HCT116 (cell line): ENCODE measurements at regions not wholly inside any gene's neighbourhood (a gene's known extent, or its start where the extent isn't known, plus 50 kb on each side); places are given as distances from the start of the nearest gene placed in this dataset.

Experiments used
- ATAC-seq: fragments of 200-7000 bp; cut with Tn5 transposase; 2 replicates; pipeline ENCODE4 v1.9.1; 2020; ENCODE audit warnings: mild to moderate bottlenecking, moderate library complexity
- BruUV-seq: library from RNA; stranded (reverse); fragments of 400-500 nt; replicated peaks from 2 replicates; lab custom pipeline; 2021; lab: Mats Ljungman, UMichigan
- CTCF ChIA-PET: fragments of 300-600 bp; sonication (Branson Sonifier 250); formaldehyde crosslinking; loops from one replicate; lab custom pipeline; 2021; ENCODE audit warnings: antibody characterized with exemption; lab: Charles Lee
- POLR2A ChIA-PET: fragments of 300-600, 350-600 bp; sonication (Branson Sonifier 250); formaldehyde crosslinking; loops from one replicate; lab custom pipeline; 2021; ENCODE audit warnings: antibody characterized with exemption; lab: Charles Lee
- RAD21 ChIA-PET, 2 experiments: fragments of 300-600 bp; sonication (Branson Sonifier 250); formaldehyde crosslinking; loops; one replicate each; lab custom pipeline; 2023; ENCODE audit warnings: low total read pairs in 2 of 2; ENCODE audit not compliant: uncharacterized antibody in 2 of 2, unreplicated experiment in 2 of 2, low non-redundant PET in 1 of 2; lab: Charles Lee
- DNase-seq: peaks from one replicate; pipeline ENCODE4 v3.0.0-alpha.2; 2010; ENCODE audit warnings: low read depth, low spot score
- H2AFZ ChIP-seq: fragments of 200-600 bp; shearing (Covaris generic), sonication (generic); 2 replicates; pipeline ENCODE4 v1.6.1; 2017; ENCODE audit warnings: low read depth, mixed run types, mixed read lengths, antibody characterized with exemption, low read length; ENCODE audit not compliant: poor library complexity, severe bottlenecking
- H3K27ac ChIP-seq: 2 replicates; pipeline ENCODE4 v1.5.1; 2012; ENCODE audit warnings: low read depth, low read length
- H3K27me3 ChIP-seq: fragments of 200-600 bp; sonication (generic); 2 replicates; pipeline ENCODE4 v1.6.1; 2016; ENCODE audit warnings: mixed run types, low read length, mixed read lengths; ENCODE audit not compliant: insufficient read depth
- H3K36me3 ChIP-seq, 2 experiments: fragments of 200-500 bp in 1 of 2; fragments of 200-600 bp in 1 of 2; sonication (Bioruptor generic) in 1 of 2; sonication (generic) in 1 of 2; 2 replicates each; pipeline versions ENCODE4 v1.5.1 to v1.6.1; 2014 to 2016; ENCODE audit warnings: low read length in 2 of 2, inconsistent platforms in 1 of 2, mixed read lengths in 1 of 2, mixed run types in 1 of 2; ENCODE audit not compliant: insufficient read depth in 2 of 2, control insufficient read depth in 1 of 2
- H3K4me1 ChIP-seq, 2 experiments: fragments of 200-600 bp in 1 of 2; sonication (generic) in 1 of 2; 2 replicates each; pipeline versions ENCODE4 v1.5.1 to v1.6.1; 2012 to 2017; ENCODE audit warnings: low read length in 2 of 2, inconsistent platforms in 1 of 2, mild to moderate bottlenecking in 1 of 2, mixed read lengths in 1 of 2, mixed run types in 1 of 2, moderate library complexity in 1 of 2; ENCODE audit not compliant: insufficient read depth in 2 of 2, control insufficient read depth in 1 of 2
- H3K4me2 ChIP-seq: fragments of 200-600 bp; sonication (generic); 2 replicates; pipeline ENCODE4 v1.6.1; 2017; ENCODE audit warnings: mixed run types, low read length, mixed read lengths
- H3K4me3 ChIP-seq, 2 experiments: fragments of 200-600 bp in 1 of 2; sonication (generic) in 1 of 2; replicated peaks in 1 of 2; 2 replicates each; pipeline ENCODE4 v1.5.1; 2011 to 2016; ENCODE audit warnings: low read length in 2 of 2, control low read depth in 1 of 2, low read depth in 1 of 2, mild to moderate bottlenecking in 1 of 2, mixed read lengths in 1 of 2, mixed run types in 1 of 2
- H3K79me2 ChIP-seq: fragments of 200-600 bp; sonication (generic); 2 replicates; pipeline ENCODE4 v1.6.1; 2017; ENCODE audit warnings: mild to moderate bottlenecking, mixed run types, low read length, moderate library complexity, mixed read lengths; ENCODE audit not compliant: insufficient read depth
- H3K9ac ChIP-seq: fragments of 200-600 bp; sonication (generic); 2 replicates; pipeline ENCODE4 v1.6.1; 2016; ENCODE audit warnings: low read length, mixed read lengths
- H3K9me2 ChIP-seq: fragments of 200-600 bp; sonication (generic), shearing (Covaris generic); 2 replicates; pipeline ENCODE4 v1.6.1; 2017; ENCODE audit warnings: mixed run types, mild to moderate bottlenecking, moderate library complexity; ENCODE audit not compliant: insufficient read depth
- H3K9me3 ChIP-seq, 2 experiments: fragments of 200-500 bp in 1 of 2; fragments of 200-600 bp in 1 of 2; sonication (Bioruptor generic) in 1 of 2; sonication (generic) in 1 of 2; 2 replicates each; pipeline ENCODE4 v1.6.1; 2014 to 2017; ENCODE audit warnings: low read length in 2 of 2, mixed read lengths in 2 of 2, inconsistent platforms in 1 of 2, low read depth in 1 of 2, mild to moderate bottlenecking in 1 of 2, mixed run types in 1 of 2, moderate library complexity in 1 of 2; ENCODE audit not compliant: control insufficient read depth in 1 of 2, insufficient read depth in 1 of 2
- H4K20me1 ChIP-seq: fragments of 200-600 bp; sonication (generic), shearing (Covaris generic); 2 replicates; pipeline ENCODE4 v1.6.1; 2017; ENCODE audit warnings: mixed run types, mild to moderate bottlenecking, moderate library complexity; ENCODE audit not compliant: insufficient read depth
- CEBPB ChIP-seq: IDR thresholded peaks from 2 replicates; pipeline ENCODE4 v1.6.1; 2012; ENCODE audit warnings: low read depth
- EGR1 ChIP-seq: IDR thresholded peaks from 2 replicates; pipeline ENCODE4 v1.6.1; 2012; ENCODE audit warnings: low read depth
- ELF1 ChIP-seq: IDR thresholded peaks from 2 replicates; pipeline ENCODE4 v1.6.1; 2012; ENCODE audit warnings: low read depth, borderline replicate concordance
- EZH2 ChIP-seq: fragments of 200-600 bp; sonication (generic); IDR thresholded peaks from 2 replicates; pipeline ENCODE4 v1.6.1; 2017; ENCODE audit warnings: antibody characterized with exemption, mixed run types
- FOSL1 ChIP-seq: IDR thresholded peaks from 2 replicates; pipeline ENCODE4 v1.6.1; 2012; ENCODE audit warnings: low read depth
- JUND ChIP-seq: IDR thresholded peaks from 2 replicates; pipeline ENCODE4 v1.6.1; 2012
- POLR2AphosphoS5 ChIP-seq: IDR thresholded peaks from 2 replicates; pipeline ENCODE4 v1.6.1; 2011; ENCODE audit warnings: mild to moderate bottlenecking, low read depth, low read length, moderate library complexity
- RAD21 ChIP-seq: IDR thresholded peaks from 2 replicates; pipeline ENCODE4 v1.6.1; 2012; ENCODE audit warnings: low read depth, mild to moderate bottlenecking
- SIN3A ChIP-seq: IDR thresholded peaks from 2 replicates; pipeline ENCODE4 v1.6.1; 2012; ENCODE audit warnings: low read depth
- SP1 ChIP-seq: IDR thresholded peaks from 2 replicates; pipeline ENCODE4 v1.6.1; 2012; ENCODE audit warnings: low read depth
- TCF7L2 ChIP-seq: IDR thresholded peaks from 2 replicates; pipeline ENCODE4 v1.7.0; 2011; ENCODE audit warnings: borderline replicate concordance, inconsistent platforms; ENCODE audit not compliant: insufficient read depth, insufficient read length; ENCODE audit errors: extremely low read depth
- YY1 ChIP-seq: IDR thresholded peaks from 2 replicates; pipeline ENCODE4 v1.6.1; 2011; ENCODE audit warnings: low read length, low read depth, moderate library complexity, mild to moderate bottlenecking; ENCODE audit not compliant: insufficient replicate concordance; ENCODE audit errors: extremely low read depth
- ZFX ChIP-seq: fragments of 450-650 bp; IDR thresholded peaks from 2 replicates; pipeline ENCODE4 v1.6.1; 2017
- intact Hi-C: fragments of 100-400 bp; cut with micrococcal nuclease; formaldehyde crosslinking; loops from 2 replicates; pipeline ENCODE4 v1.10.0; 2022
- TF ChIP-seq, protein P1 (sequence below): IDR thresholded peaks from 2 replicates; pipeline ENCODE4 v1.6.1; 2011; ENCODE audit warnings: mild to moderate bottlenecking, low read length, moderate library complexity; ENCODE audit not compliant: insufficient replicate concordance; ENCODE audit errors: extremely low read depth
- TF ChIP-seq, protein P2 (sequence below): IDR thresholded peaks from 2 replicates; pipeline ENCODE4 v1.6.1; 2012

- TF ChIP-seq, protein P1, sequence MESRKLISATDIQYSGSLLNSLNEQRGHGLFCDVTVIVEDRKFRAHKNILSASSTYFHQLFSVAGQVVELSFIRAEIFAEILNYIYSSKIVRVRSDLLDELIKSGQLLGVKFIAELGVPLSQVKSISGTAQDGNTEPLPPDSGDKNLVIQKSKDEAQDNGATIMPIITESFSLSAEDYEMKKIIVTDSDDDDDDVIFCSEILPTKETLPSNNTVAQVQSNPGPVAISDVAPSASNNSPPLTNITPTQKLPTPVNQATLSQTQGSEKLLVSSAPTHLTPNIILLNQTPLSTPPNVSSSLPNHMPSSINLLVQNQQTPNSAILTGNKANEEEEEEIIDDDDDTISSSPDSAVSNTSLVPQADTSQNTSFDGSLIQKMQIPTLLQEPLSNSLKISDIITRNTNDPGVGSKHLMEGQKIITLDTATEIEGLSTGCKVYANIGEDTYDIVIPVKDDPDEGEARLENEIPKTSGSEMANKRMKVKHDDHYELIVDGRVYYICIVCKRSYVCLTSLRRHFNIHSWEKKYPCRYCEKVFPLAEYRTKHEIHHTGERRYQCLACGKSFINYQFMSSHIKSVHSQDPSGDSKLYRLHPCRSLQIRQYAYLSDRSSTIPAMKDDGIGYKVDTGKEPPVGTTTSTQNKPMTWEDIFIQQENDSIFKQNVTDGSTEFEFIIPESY: no peak
- TF ChIP-seq EGR1: no peak
- no peak for TF ChIP-seq RAD21
These were observed 111.2 kb upstream of the SUCLG2 start (continued) for GRCh38 chr3:67765575-67765974.

GRCh38 chr3:67745296-67745695, 90.9 kb upstream of the SUCLG2 start:
- BruUV-seq: no TSS peak

More at GRCh38 chr3:67745296-67745695, 90.9 kb upstream of the SUCLG2 start:
- Histone ChIP-seq H3K4me3 (no peak overlapping the region), H3K27ac (no peak overlapping the region), H3K9ac (no peak overlapping the region), H3K9me3 (no peaks in the 10 kb centered on the region), H3K79me2 (no peaks in the 10 kb centered on the region), H3K4me1 (no peaks in the 10 kb centered on the region), H4K20me1 (no peaks in the 10 kb centered on the region), H3K4me2 (no peak overlapping the region), H2AFZ (no peak overlapping the region), H3K36me3 (no peaks in the 10 kb centered on the region), H3K9me2 (no peaks in the 10 kb centered on the region), H3K27me3 (0 out of 2 replicates have a peak, but pooled peaks cover 3% of the 10 kb centered on the region)
- no peak for ATAC-seq
- TF ChIP-seq, protein P2, sequence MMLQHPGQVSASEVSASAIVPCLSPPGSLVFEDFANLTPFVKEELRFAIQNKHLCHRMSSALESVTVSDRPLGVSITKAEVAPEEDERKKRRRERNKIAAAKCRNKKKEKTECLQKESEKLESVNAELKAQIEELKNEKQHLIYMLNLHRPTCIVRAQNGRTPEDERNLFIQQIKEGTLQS: no peak
- no peak for TF ChIP-seq FOSL1
- TF ChIP-seq YY1: no peak
- TF ChIP-seq, protein P1: no peak
- no peak for TF ChIP-seq CEBPB
- TF ChIP-seq EZH2: no peak
- no peak for TF ChIP-seq ZFX
- no peak for TF ChIP-seq ELF1
- no peak for TF ChIP-seq POLR2AphosphoS5
- no peak for TF ChIP-seq SP1
- no peak for TF ChIP-seq EGR1
- TF ChIP-seq TCF7L2: no peak
- TF ChIP-seq JUND: no peak
- no peak for TF ChIP-seq SIN3A
- intact Hi-C loops: no loop called here
- CTCF ChIA-PET: no interaction called here
- DNase-seq: no peak
- POLR2A ChIA-PET: no interaction called here
- RAD21 ChIA-PET: no interaction called here
